ENCODE measurements at regions not wholly inside any gene's neighbourhood (a gene's known extent, or its start where the extent isn't known, plus 50 kb on each side); places are given as distances from the start of the nearest gene placed in this dataset.

GRCh38 chr18:67973916-67974315 is 457.4 kb upstream of the DSEL start:
- no peak overlapping the region for H3K4me3 ChIP-seq (ENCODE audit: control insufficient read depth, low read depth, low read length)
- no peak for TF ChIP-seq CTCF (IDR thresholded peaks at IDR 0.05; ENCODE audit: control insufficient read depth, insufficient read depth, low read depth, low read length, missing control alignments)
- DNase-seq (ENCODE audit: low read depth): no peak

GRCh38 chr18:67969458-67969857 is 452.9 kb upstream of the DSEL start:
- DNase-seq (ENCODE audit: low read depth): no peak
- H3K4me3 ChIP-seq (ENCODE audit: control insufficient read depth, low read depth, low read length): no peak overlapping the region
- no peak for TF ChIP-seq CTCF (IDR thresholded peaks at IDR 0.05; ENCODE audit: control insufficient read depth, insufficient read depth, low read depth, low read length, missing control alignments)

- TF ChIP-seq CTCF (IDR thresholded peaks at IDR 0.05; ENCODE audit: control insufficient read depth, insufficient read depth, low read depth, low read length, missing control alignments): no peak
- DNase-seq (ENCODE audit: low read depth): no peak
- no peak overlapping the region for H3K4me3 ChIP-seq (ENCODE audit: control insufficient read depth, low read depth, low read length)
These were observed 449.7 kb upstream of the DSEL start for GRCh38 chr18:67966224-67966623.

GRCh38 chr18:67964462-67964861 is 447.9 kb upstream of the DSEL start:
- no peak overlapping the region for H3K4me3 ChIP-seq (ENCODE audit: control insufficient read depth, low read depth, low read length)
- TF ChIP-seq CTCF (IDR thresholded peaks at IDR 0.05; ENCODE audit: control insufficient read depth, insufficient read depth, low read depth, low read length, missing control alignments): no peak
- DNase-seq (ENCODE audit: low read depth): no peak

GRCh38 chr18:67961701-67962440 is 445.4 kb upstream of the DSEL start:
- H3K4me3 ChIP-seq (ENCODE audit: control insufficient read depth, low read depth, low read length): no peak overlapping the region
- no peak for TF ChIP-seq CTCF (IDR thresholded peaks at IDR 0.05; ENCODE audit: control insufficient read depth, insufficient read depth, low read depth, low read length, missing control alignments)
- no peak for DNase-seq (ENCODE audit: low read depth)

- DNase-seq (ENCODE audit: low read depth): no peak
- no peak for TF ChIP-seq CTCF (IDR thresholded peaks at IDR 0.05; ENCODE audit: control insufficient read depth, insufficient read depth, low read depth, low read length, missing control alignments)
- H3K4me3 ChIP-seq (ENCODE audit: control insufficient read depth, low read depth, low read length): no peak overlapping the region
These were observed 441.2 kb upstream of the DSEL start for GRCh38 chr18:67957684-67958083.

All from AG09309 (cell line).